Uterus (tissue), 2 donors: ENCODE measurements at regions not wholly inside any gene's neighbourhood (a gene's known extent, or its start where the extent isn't known, plus 50 kb on each side); places are given as distances from the start of the nearest gene placed in this dataset.

Experiments used
- POLR2A ChIP-seq, 2 donors: fragments of 450-650 bp; IDR thresholded peaks; one replicate each; pipeline ENCODE4 v1.6.1; 2016; ENCODE audit warnings: antibody characterized with exemption in 2 of 2, mild to moderate bottlenecking in 1 of 2, moderate library complexity in 1 of 2
- TF ChIP-seq, protein P1 (sequence below), 4 experiments: fragments of 200-600 bp in 2 of 4; fragments of 450-650 bp in 2 of 4; sonication (generic) in 2 of 4; IDR thresholded peaks; one replicate each; pipeline ENCODE4 v1.5.1; 2016 to 2019; ENCODE audit warnings: antibody characterized with exemption in 4 of 4, mild to moderate bottlenecking in 2 of 4, moderate library complexity in 1 of 4

DNA sequence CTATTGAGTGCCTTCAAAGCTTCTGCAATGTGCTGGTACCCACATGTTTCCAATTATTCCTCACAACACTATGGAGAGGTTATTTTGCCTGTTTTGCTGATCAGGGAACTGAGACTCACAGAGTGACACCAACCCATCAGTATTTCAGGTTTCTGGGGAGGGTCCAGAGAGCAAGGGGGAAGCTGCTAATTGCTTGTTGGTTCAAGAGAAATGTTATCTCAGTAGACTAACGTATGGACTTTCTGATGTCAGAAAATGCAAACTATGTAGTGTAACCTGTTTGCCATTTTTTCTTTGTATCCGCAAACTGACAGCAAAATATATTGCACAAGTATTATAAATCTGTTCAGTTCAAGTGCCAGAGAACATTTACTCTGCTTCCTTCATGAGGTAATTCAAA, 108.3 kb upstream of the MSX2 start:
- TF ChIP-seq, protein P1, sequence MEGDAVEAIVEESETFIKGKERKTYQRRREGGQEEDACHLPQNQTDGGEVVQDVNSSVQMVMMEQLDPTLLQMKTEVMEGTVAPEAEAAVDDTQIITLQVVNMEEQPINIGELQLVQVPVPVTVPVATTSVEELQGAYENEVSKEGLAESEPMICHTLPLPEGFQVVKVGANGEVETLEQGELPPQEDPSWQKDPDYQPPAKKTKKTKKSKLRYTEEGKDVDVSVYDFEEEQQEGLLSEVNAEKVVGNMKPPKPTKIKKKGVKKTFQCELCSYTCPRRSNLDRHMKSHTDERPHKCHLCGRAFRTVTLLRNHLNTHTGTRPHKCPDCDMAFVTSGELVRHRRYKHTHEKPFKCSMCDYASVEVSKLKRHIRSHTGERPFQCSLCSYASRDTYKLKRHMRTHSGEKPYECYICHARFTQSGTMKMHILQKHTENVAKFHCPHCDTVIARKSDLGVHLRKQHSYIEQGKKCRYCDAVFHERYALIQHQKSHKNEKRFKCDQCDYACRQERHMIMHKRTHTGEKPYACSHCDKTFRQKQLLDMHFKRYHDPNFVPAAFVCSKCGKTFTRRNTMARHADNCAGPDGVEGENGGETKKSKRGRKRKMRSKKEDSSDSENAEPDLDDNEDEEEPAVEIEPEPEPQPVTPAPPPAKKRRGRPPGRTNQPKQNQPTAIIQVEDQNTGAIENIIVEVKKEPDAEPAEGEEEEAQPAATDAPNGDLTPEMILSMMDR (IDR thresholded peaks at IDR 0.05), result no peak
- no peak for TF ChIP-seq POLR2A (IDR thresholded peaks at IDR 0.05)
